DOHH2 (cell line): ENCODE measurements at regions not wholly inside any gene's neighbourhood (a gene's known extent, or its start where the extent isn't known, plus 50 kb on each side); places are given as distances from the start of the nearest gene placed in this dataset.
"Not testable (repeated sequence)": the region's sequence is repeated elsewhere in the genome, so short reads cannot be mapped to it uniquely, and the experiment has no call there.

Source experiments
- H3F3A ChIP-seq: fragments of 200-600 bp; sonication (generic), shearing (Covaris generic); 2 replicates; pipeline ENCODE4 v1.6.0; 2016; ENCODE audit warnings: antibody characterized with exemption, mild to moderate bottlenecking; ENCODE audit not compliant: control insufficient read depth, insufficient read depth
- H3K27ac ChIP-seq: fragments of 200-600 bp; sonication (generic); 2 replicates; pipeline ENCODE4 v1.5.1; 2014; ENCODE audit warnings: low read depth, mild to moderate bottlenecking, low read length, moderate library complexity
- H3K27me3 ChIP-seq: fragments of 200-600 bp; sonication (generic); 2 replicates; pipeline ENCODE4 v1.6.1; 2014; ENCODE audit warnings: mild to moderate bottlenecking, low read length, mixed read lengths; ENCODE audit not compliant: control insufficient read depth
- H3K36me3 ChIP-seq: fragments of 200-600 bp; sonication (generic); 2 replicates; pipeline ENCODE4 v1.6.1; 2014; ENCODE audit warnings: mild to moderate bottlenecking, low read length, moderate library complexity, mixed read lengths; ENCODE audit not compliant: control insufficient read depth
- H3K4me1 ChIP-seq: fragments of 200-600 bp; sonication (generic); 2 replicates; pipeline ENCODE4 v1.6.1; 2014; ENCODE audit warnings: mild to moderate bottlenecking, low read length, mixed read lengths; ENCODE audit not compliant: control insufficient read depth
- H3K4me2 ChIP-seq: fragments of 200-600 bp; sonication (generic); 2 replicates; pipeline ENCODE4 v1.6.0; 2014; ENCODE audit warnings: mild to moderate bottlenecking, low read length, moderate library complexity
- H3K4me3 ChIP-seq: fragments of 200-600 bp; sonication (generic); 2 replicates; pipeline ENCODE4 v1.5.1; 2014; ENCODE audit warnings: mild to moderate bottlenecking, low read length, mixed read lengths
- H3K79me2 ChIP-seq: fragments of 200-600 bp; sonication (generic); 2 replicates; pipeline ENCODE4 v1.6.1; 2014; ENCODE audit warnings: mild to moderate bottlenecking, low read length, mixed read lengths; ENCODE audit not compliant: control insufficient read depth
- H3K9me2 ChIP-seq: fragments of 200-600 bp; sonication (generic); replicated peaks from 2 replicates; pipeline ENCODE4 v1.6.1; 2014; ENCODE audit warnings: mild to moderate bottlenecking, low read length, mixed read lengths; ENCODE audit not compliant: control insufficient read depth
- H3K9me3 ChIP-seq: fragments of 200-600 bp; sonication (generic); 2 replicates; pipeline ENCODE4 v1.6.1; 2014; ENCODE audit warnings: antibody characterized with exemption, low read length, mixed read lengths; ENCODE audit not compliant: control insufficient read depth, insufficient read depth
- H4K20me1 ChIP-seq: fragments of 200-600 bp; sonication (generic); 2 replicates; pipeline ENCODE4 v1.6.0; 2014; ENCODE audit warnings: low read depth, mild to moderate bottlenecking, antibody characterized with exemption, low read length, moderate library complexity; ENCODE audit not compliant: control insufficient read depth, insufficient read depth
- CTCF ChIP-seq: fragments of 200-600 bp; sonication (generic); IDR thresholded peaks from one replicate; pipeline ENCODE4 v1.5.1; 2014; ENCODE audit warnings: antibody characterized with exemption, mild to moderate bottlenecking, low read depth, low read length; ENCODE audit not compliant: poor library complexity, severe bottlenecking
- EZH2phosphoT487 ChIP-seq: fragments of 200-600 bp; sonication (generic); IDR thresholded peaks from 2 replicates; pipeline ENCODE4 v1.6.1; 2017; ENCODE audit warnings: borderline replicate concordance, mild to moderate bottlenecking, antibody characterized with exemption, low read length, moderate library complexity, mixed read lengths

GRCh38 chr13:80497439-80497838, 156.5 kb upstream of the SPRY2 start:
- Histone ChIP-seq H3K4me3 (no peak overlapping the region), H4K20me1 (no peaks in the 10 kb centered on the region), H3K9me3 (no peaks in the 10 kb centered on the region), H3K9me2 (no peaks in the 10 kb centered on the region), H3K79me2 (no peaks in the 10 kb centered on the region), H3K27me3 (no peaks in the 10 kb centered on the region), H3K36me3 (no peaks in the 10 kb centered on the region), H3K4me1 (no peaks in the 10 kb centered on the region), H3F3A (no peaks in the 10 kb centered on the region), H3K4me2 (no peak overlapping the region), H3K27ac (no peak overlapping the region)
- no peak for TF ChIP-seq EZH2phosphoT487
- TF ChIP-seq CTCF, result no peak

GRCh38 chr13:80496721-80497397, 155.9 kb upstream of the SPRY2 start:
- Histone ChIP-seq H3K4me1 (no peaks in the 10 kb centered on the region), H3K27ac (no peak overlapping the region), H3K36me3 (no peaks in the 10 kb centered on the region), H3F3A (no peaks in the 10 kb centered on the region), H3K4me2 (no peak overlapping the region), H3K27me3 (no peaks in the 10 kb centered on the region), H3K4me3 (no peak overlapping the region), H3K79me2 (no peaks in the 10 kb centered on the region), H3K9me2 (no peaks in the 10 kb centered on the region), H4K20me1 (no peaks in the 10 kb centered on the region), H3K9me3 (no peaks in the 10 kb centered on the region)
- no peak for TF ChIP-seq EZH2phosphoT487
- TF ChIP-seq CTCF, result no peak

- H4K20me1 ChIP-seq, result not testable (repeated sequence)
Observed at GRCh38 chr13:80490491-80490943, 149.6 kb upstream of the SPRY2 start.

GRCh38 chr13:80486402-80486801, 145.5 kb upstream of the SPRY2 start:
- H3F3A ChIP-seq, result no peaks in the 10 kb centered on the region
- no peaks in the 10 kb centered on the region for H3K9me2 ChIP-seq
- TF ChIP-seq EZH2phosphoT487 (no peak), CTCF (no peak)

More at GRCh38 chr13:80490491-80490943, 149.6 kb upstream of the SPRY2 start:
- not testable (repeated sequence) for H3K27ac ChIP-seq, H3K9me2 ChIP-seq, H3K4me1 ChIP-seq, H3K79me2 ChIP-seq, H3K4me3 ChIP-seq, H3F3A ChIP-seq, H3K36me3 ChIP-seq, H3K27me3 ChIP-seq, H3K9me3 ChIP-seq, H3K4me2 ChIP-seq

More at GRCh38 chr13:80486402-80486801, 145.5 kb upstream of the SPRY2 start:
- Histone ChIP-seq H3K27ac (no peak overlapping the region), H3K4me3 (no peak overlapping the region), H3K36me3 (no peaks in the 10 kb centered on the region), H3K4me1 (no peaks in the 10 kb centered on the region), H3K79me2 (no peaks in the 10 kb centered on the region), H3K9me3 (no peaks in the 10 kb centered on the region), H3K27me3 (no peaks in the 10 kb centered on the region), H4K20me1 (no peaks in the 10 kb centered on the region), H3K4me2 (no peak overlapping the region)
